GM23338 (cell line): ENCODE measurements at regions not wholly inside any gene's neighbourhood (a gene's known extent, or its start where the extent isn't known, plus 50 kb on each side); places are given as distances from the start of the nearest gene placed in this dataset.

ENCODE experiments used
- CREB1 ChIP-seq: fragments of 250-450 bp; sonication (Bioruptor Pico); IDR thresholded peaks from 2 replicates; pipeline ENCODE4 v1.5.0; 2020; ENCODE audit warnings: low read depth, mild to moderate bottlenecking, moderate library complexity
- POLR2AphosphoS5 ChIP-seq: IDR thresholded peaks from 2 replicates; pipeline ENCODE4 v1.6.1; 2016; ENCODE audit warnings: antibody characterized with exemption, low read depth
- TF ChIP-seq, protein P1 (sequence below), 2 experiments: fragments of 200-600 bp in 1 of 2; sonication (generic) in 1 of 2; conservative IDR thresholded peaks; 2 replicates each; pipeline versions ENCODE4 v1.5.1 to v1.6.1; 2016 to 2017; ENCODE audit warnings: antibody characterized with exemption in 2 of 2, low read depth in 2 of 2, mild to moderate bottlenecking in 2 of 2, moderate library complexity in 1 of 2
- TF ChIP-seq, protein P2 (sequence below): IDR thresholded peaks from one replicate; pipeline ENCODE4 v1.6.1; 2018; ENCODE audit warnings: antibody characterized with exemption; ENCODE audit not compliant: unreplicated experiment

DNA sequence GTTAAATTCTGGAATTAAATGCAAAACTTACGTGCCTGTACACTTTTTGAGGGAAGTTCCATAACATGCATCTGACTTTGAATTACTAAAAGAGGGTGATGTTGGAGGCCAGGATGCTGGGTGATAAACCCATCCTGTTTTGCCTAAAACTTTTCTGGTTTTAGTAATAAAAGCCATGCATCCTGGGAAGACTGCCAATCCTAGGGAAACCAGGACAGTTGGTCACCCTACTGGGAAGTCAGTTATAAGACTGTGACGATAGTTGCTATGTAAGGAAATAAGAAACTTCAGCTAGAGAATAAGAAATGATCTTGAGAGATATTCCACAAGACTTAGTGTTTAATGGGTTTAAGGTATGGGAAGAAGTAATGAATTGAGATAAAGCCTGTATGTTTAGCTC lies 336.6 kb upstream of the LYPLAL1 start:
- no peak for TF ChIP-seq CREB1
- TF ChIP-seq, protein P1, sequence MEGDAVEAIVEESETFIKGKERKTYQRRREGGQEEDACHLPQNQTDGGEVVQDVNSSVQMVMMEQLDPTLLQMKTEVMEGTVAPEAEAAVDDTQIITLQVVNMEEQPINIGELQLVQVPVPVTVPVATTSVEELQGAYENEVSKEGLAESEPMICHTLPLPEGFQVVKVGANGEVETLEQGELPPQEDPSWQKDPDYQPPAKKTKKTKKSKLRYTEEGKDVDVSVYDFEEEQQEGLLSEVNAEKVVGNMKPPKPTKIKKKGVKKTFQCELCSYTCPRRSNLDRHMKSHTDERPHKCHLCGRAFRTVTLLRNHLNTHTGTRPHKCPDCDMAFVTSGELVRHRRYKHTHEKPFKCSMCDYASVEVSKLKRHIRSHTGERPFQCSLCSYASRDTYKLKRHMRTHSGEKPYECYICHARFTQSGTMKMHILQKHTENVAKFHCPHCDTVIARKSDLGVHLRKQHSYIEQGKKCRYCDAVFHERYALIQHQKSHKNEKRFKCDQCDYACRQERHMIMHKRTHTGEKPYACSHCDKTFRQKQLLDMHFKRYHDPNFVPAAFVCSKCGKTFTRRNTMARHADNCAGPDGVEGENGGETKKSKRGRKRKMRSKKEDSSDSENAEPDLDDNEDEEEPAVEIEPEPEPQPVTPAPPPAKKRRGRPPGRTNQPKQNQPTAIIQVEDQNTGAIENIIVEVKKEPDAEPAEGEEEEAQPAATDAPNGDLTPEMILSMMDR (conservative IDR thresholded peaks at IDR 0.05; ENCODE audit: low read depth in 2 of 2), result no peak
- TF ChIP-seq POLR2AphosphoS5, result no peak
- TF ChIP-seq, protein P2, sequence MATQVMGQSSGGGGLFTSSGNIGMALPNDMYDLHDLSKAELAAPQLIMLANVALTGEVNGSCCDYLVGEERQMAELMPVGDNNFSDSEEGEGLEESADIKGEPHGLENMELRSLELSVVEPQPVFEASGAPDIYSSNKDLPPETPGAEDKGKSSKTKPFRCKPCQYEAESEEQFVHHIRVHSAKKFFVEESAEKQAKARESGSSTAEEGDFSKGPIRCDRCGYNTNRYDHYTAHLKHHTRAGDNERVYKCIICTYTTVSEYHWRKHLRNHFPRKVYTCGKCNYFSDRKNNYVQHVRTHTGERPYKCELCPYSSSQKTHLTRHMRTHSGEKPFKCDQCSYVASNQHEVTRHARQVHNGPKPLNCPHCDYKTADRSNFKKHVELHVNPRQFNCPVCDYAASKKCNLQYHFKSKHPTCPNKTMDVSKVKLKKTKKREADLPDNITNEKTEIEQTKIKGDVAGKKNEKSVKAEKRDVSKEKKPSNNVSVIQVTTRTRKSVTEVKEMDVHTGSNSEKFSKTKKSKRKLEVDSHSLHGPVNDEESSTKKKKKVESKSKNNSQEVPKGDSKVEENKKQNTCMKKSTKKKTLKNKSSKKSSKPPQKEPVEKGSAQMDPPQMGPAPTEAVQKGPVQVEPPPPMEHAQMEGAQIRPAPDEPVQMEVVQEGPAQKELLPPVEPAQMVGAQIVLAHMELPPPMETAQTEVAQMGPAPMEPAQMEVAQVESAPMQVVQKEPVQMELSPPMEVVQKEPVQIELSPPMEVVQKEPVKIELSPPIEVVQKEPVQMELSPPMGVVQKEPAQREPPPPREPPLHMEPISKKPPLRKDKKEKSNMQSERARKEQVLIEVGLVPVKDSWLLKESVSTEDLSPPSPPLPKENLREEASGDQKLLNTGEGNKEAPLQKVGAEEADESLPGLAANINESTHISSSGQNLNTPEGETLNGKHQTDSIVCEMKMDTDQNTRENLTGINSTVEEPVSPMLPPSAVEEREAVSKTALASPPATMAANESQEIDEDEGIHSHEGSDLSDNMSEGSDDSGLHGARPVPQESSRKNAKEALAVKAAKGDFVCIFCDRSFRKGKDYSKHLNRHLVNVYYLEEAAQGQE, result no peak
